ENCODE measurements at regions not wholly inside any gene's neighbourhood (a gene's known extent, or its start where the extent isn't known, plus 50 kb on each side); places are given as distances from the start of the nearest gene placed in this dataset.
"Not testable (repeated sequence)": the region's sequence is repeated elsewhere in the genome, so short reads cannot be mapped to it uniquely, and the experiment has no call there.

DNA sequence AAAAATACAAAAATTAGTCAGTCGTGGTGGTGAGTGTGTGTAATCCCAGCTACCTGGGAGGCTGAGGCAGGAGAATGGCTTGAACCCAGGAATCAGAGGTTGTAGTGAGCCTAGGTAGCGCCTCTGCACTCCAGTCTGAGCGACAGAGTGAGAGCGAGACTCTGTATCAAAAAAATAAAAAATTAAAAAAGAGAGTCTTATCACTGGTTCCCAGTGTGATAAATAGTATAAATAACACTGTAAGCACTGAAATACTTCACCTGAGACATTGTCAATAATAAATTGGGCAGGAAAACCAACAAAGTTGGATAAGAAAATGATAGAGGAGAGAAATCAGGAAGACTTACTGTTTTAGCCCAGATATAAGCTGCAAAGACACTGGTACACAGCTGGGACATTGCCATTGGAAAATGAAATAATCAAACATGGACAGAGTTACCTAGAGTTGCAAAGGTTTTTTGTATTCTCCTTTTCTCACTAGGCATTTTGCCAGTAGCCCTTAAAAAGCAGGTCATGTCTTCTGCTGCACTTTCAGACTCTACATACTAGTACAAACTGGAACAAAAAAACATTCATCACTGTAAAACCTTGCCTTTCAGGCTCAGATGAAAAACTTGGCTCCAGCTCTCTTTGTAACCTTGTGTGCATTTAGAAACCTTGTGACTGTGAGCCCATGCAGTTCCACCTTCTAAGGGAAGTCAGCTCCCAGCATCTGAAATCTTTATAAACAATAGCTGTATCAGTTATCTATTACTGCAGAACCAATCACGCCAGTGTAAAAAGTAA lies 55.0 kb upstream of the PPP1R2C start:
- DNase-seq = no peak

DNA sequence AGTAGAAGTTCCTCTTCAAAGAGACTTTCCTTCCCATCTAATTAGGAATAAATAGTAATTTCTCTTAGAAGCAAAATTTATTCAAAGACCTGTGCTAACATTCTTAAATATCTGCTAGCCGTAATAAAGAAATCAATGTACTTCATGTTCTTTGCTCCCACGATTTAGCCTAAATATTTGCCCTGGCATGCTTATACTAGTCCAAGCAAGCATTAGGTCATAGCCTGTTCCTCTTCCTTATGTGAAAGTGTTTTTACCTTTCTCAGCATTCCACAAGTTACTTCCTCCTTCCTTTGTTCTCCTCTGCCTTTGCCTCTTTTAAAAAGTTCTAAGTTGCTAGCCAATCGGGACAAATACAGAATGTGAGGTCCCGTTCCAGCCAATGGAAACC lies 55.6 kb upstream of the PPP1R2C start:
- not testable (repeated sequence) for DNase-seq

DNA sequence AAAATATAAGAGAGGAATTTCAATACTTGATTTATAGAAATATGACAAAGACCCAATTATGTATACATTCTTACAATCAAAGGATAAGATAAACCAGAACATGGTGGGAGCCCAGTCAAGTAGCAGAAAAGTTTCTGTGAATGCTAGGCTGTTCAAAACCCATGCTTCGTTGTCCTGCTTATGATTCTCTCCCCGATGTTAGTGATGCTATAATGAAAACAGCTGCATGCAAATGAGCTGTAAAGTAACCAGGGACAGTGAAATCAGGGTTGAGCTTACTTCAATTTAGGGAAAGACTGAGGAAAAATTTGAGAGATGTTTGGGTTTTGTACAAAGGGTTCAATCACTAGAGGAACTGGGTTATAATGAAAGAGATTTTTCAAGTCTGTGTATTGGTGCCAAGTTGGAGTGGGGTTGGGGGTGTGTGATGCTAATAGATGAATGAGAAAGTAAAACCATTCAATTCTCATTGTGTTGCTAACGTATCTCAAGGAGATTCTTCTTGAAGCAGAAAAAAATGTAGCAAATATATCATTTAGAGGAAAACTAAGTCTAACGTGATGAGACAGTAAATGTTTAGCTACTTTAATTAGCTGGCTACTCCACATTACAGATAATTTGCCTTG lies 59.3 kb upstream of the PPP1R2C start:
- no peak for DNase-seq

DNA sequence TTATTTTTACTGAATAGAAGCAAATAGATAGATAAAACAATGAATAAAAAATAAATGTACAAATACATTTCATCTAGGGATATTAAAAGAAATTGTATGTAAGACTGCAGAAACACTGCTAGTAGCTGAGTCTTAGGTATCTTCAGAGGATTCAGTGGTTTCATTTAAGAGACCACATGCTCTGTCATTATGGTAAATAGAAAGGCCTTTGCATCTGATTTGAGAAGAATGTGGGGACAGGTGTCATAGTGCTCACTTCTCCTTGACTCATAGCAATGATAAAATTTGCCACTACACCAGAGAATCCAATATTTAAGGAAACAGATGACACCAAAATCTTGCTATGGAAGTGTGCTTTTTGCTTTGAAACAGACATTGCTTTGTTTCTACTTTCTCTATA lies 59.8 kb upstream of the PPP1R2C start:
- DNase-seq = no peak

DNA sequence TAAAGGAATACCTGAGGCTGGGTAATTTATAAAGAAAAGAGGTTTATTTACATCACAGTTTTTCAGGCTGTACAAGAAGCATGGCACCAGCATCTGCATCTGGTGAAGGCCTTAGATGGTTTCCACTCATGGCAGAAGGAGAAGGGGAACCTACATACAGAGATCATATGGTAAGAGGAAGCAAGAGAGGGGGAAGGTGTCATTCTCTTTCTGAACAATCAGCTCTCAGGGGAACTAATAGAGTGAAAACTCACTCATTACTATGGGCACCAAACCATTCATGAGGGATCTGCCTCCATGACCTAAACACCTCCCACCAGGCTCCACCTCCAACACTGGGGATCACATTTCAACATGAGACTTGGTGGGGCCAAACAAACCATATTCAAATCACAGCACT lies 61.7 kb upstream of the PPP1R2C start:
- DNase-seq = no peak

DNA sequence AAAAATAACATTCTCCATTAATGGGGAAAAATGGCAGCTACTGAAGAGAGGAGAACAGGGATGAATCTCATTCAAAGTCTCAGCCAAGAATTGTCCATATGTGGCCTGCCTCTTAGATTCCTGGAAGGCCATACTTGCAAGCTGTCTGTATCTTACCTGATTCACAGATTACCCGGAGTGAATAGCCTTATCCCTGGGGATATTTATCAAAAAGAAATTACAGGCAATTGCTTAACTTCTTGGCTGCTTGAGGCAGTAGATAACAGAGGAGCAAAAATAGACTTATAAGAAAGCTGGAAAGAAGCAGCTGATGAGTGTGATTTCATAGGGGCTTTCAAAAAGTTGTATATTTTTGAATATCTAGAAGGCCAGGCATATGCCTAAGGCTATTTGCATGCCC lies 68.8 kb upstream of the PPP1R2C start:
- no peak for DNase-seq

DNA sequence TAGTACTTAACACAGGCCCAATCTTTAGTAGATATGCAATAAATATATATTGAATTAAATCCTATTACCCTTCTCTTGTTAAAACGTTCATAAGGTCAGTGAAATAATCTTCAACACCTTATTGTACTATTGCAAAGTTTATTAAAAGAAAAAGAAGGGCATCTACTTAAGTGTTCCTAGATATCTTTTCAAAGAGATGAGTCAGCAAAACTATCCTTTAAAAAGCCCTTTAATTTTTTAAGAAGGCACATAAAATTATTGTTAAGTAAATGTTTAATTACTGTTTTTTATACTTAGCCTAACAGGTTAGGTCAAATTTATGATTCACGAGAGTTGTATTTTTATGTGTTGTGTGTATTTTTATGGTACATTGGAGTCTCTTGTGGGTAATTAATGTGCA lies 77.3 kb upstream of the PPP1R2C start:
- no peak for DNase-seq

DNA sequence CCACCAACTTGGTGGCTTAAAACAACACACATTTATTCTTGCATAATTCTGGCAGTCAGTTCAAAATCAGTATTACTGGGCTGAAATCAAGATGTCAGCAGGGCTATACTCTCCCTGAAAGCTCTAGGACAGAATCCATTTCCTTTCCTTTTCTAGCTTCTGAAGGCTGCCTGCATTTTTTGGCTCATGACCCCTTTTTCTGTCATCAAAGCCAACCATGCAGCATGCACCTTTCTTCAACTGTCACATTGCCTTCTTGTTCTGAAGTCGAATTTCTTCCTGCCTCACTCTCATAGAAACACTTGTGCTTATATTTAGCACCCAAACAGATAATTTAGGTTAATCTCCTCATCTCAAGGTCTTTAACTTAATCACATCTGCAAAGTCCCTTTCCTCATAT lies 79.8 kb upstream of the PPP1R2C start:
- DNase-seq = no peak

DNA sequence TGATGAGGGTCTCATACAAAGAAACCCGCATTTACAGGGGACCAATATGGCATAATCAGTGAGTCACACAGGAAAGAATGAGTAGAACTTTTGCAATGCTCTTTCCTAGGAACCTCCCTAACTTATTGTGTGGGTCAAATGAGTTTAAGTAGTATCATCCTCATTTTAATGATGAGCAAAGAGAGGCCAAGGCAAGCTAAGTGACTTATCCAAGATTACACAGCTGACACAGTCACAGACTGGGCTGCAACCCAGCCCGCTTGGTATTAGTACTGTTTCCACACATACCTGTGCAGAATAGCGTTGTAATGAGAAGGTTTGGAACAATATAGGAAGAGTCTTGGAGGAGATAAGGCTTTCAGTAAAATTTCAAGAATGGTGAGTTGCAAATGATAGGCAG lies 91.0 kb upstream of the PPP1R2C start:
- no peak for DNase-seq

DNA sequence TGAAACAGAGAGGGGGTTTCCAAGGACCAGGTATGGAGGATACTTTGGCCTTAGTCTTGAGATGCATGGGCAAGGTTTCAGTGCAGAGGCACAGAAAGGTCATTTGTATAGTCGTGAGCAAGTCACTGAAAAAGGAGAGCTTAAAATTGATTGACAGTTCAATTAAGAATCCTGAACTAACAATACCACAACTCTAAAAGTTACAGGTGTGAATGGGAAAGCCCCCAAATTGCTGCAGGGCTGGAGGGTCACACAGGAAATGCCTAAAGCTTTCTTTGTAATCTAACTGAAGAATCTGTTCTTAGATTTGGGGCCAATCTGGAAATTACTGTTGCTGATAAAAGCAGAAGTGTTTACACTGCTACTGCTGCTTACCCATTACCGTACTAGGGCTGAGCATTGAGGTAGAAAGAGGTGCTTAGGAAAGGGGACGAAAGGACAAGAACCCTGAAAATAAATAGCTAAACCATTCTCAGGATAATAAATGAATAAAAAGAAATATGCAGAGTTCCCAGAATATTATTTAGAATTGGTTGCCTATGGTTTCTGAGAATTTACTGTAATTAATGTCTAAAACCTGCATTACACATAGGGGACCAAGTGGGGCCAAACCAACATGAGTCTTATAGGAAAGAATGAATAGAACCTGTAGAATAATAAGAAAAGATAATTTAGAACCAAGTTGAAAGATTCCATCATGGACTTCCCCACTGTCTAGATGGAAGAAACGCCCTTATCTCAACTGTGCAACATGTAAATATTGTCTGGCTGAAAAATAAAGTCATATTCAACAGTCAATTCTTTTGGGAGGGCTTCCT lies 91.9 kb upstream of the PPP1R2C start:
- DNase-seq = no peak

DNA sequence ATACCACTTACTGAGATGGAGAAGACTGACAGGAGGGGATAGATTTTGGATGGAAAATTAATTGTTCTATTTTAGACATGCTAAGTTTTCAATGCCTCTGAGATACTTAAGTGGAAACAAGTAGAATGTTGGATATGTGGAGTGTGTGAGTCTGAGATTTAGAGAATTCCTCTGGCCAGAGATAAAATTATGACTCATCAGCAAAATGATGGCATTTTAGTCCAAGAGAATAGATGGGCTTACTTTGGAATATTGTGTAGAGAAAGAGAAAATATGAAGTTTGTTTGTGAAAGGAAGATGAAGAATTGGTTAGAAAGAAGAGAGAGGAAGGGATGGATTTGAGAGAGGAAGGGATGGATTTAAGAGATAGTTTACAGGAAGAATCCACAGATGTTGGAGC lies 108.6 kb upstream of the PPP1R2C start:
- DNase-seq = no peak

DNA sequence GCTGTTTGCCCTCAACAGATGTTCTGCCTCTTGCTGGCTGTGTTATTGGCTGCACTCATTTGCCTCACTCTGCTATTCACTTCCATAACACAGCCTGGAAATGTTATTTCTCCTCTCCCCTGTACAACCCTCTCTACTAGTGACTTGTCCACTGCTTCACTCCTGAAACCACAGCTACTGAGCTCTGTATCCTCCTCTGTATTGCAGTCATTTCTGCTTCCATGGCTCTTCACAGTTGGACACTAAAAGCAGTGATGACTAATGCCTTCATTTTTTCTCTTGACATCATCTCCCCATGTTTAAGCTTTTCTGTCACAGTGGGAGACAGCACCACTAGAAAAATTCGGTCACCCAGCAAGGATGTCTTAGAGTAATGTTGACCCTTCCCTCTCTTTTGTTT lies 123.0 kb upstream of the PPP1R2C start:
- no peak for DNase-seq

DNA sequence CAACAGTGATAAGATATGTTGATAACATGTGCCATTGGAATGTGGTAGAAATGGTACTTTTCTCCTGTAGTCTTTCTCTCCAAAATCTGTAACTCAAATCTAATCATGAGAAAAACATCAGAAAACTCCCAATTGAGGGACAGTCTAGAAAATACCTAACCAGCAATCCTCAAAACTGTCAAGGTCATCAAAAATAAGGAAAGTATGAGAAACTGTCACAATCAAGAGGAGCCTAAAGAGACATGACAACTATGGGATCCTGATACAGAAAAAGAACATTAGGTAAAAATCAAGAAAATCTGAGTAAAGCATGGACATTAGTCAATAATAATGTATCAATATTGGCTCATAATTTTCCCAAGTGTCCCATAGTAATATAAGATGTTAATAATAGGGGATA lies 124.5 kb upstream of the PPP1R2C start:
- DNase-seq = no peak

DNA sequence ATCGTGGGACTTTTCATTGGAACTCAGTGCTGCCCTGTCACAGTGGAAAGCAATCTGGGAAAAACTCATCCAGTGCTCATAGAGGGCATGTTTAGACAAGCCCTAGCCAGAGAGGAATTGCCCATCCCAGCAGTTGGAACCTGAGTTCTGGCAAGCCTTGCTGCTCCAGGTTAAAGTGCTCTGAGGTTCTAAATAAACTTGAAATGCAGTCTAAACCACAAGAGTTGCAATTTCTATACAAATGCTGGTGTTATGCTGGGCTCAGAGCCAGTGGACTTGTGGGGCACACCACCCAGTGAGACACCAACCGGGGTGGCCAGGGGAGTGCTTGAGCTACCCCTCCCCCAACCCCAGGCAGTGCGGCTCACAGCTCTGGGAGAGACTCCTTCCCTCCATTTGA lies 142.8 kb upstream of the PPP1R2C start:
- no peak for DNase-seq

DNA sequence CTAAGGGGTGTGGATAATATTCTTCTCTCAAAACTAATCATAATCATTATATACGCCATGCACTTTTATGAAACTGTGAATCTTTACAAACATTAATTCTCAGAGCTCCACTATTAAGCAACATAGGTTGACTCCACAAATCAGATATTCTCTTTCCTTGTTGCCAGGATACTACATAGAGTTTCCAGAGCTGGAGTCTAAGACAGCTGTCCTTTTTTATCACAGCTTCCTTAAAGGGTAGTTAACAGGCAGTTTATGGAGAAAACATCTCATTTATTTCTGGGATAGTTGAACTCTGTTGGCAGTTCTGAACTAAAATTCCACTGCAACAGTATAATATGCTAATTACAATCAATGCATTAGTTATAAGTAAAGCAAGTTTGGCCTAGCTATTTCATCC lies 152.1 kb upstream of the PPP1R2C start:
- DNase-seq = no peak

DNA sequence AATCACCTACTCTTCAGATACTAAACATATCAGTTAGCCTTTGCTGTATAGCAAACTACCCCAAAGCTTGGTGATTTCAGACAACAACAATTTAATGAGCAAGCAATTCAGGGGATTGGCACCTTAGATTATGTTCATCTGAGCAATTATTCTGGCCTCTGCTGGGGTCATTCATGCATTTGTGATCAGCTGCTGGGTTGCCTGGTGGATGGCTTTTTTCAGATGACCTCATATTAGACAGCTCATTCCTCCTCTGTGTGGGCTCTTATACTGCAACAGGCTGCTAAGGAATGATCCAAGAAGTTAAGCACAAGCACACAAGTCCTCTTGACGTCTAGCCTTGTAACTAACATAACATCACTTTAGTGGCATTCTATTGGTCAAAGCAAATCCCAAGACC lies 153.0 kb upstream of the PPP1R2C start:
- DNase-seq = no peak

DNA sequence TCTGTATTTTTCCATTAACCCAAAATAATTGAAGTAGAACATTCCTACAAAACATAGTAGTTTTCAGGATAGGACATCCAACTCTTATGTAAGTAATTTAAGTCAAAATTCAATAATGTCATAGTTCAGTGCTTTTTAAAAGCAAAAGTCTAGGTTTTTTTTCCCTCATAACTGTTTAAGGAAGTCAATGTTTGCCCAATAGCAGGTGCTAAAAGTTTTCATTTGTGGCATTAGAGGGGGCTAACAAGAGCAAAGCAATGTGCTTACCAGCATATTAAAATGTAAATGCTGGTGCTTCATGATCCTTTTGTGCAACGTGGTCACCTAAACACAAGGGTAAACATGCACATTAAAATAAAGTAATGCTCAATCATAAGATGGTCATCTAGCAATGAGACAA lies 155.2 kb upstream of the PPP1R2C start:
- DNase-seq = no peak

DNA sequence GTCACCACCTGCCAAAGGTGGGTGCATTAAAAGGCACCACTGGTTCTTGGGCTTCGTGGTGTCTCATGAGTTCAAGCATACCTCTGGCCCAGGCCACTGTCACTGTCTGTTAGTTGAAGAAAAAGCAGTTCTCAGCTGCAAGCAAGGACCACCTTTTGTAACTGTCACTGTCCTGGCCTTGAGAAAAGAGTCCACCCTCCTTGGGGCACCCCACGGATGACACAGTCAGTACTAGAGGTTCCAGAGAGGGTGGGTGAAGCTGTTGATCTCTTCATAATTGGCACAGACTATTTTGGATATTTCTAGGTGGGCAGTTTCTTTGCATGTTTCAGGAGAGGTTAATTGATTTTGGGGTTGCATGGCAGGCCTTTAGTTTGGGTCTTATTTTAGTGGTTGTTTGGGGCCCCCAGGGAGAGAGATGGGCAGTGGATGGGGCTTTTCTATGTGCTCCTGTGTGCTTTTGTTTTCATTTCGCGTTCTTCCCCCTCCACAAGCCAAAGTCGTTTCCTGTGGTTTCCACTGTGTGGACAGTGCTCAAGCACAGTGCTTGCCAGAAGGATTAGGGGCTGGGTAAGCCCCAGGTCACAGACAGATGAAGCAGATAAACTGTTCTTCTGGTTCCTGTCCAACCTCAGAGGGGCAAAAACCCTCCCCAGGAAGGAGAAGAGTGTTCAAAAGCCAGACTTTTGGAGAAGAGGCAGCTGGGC lies 156.2 kb upstream of the PPP1R2C start:
- DNase-seq = peak; percentile 28

DNA sequence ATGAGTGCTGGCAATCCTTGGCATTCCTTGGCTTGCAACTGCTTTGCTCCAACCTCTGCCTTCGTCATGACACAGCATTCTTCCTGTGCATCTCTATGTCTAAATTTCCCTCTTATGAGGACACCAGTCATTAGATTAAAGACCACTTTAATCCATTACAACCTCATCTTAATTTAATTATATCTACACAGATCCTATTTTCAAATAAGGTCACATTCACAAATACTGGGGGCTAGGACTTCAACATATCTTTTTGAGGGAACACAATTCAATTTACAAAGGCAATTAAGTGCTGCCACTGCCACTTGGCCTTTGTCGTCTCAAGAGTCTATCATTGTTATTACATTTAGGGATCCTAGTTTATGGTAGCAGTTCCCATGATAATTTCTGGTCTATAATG lies 163.7 kb upstream of the PPP1R2C start:
- DNase-seq = no peak

DNA sequence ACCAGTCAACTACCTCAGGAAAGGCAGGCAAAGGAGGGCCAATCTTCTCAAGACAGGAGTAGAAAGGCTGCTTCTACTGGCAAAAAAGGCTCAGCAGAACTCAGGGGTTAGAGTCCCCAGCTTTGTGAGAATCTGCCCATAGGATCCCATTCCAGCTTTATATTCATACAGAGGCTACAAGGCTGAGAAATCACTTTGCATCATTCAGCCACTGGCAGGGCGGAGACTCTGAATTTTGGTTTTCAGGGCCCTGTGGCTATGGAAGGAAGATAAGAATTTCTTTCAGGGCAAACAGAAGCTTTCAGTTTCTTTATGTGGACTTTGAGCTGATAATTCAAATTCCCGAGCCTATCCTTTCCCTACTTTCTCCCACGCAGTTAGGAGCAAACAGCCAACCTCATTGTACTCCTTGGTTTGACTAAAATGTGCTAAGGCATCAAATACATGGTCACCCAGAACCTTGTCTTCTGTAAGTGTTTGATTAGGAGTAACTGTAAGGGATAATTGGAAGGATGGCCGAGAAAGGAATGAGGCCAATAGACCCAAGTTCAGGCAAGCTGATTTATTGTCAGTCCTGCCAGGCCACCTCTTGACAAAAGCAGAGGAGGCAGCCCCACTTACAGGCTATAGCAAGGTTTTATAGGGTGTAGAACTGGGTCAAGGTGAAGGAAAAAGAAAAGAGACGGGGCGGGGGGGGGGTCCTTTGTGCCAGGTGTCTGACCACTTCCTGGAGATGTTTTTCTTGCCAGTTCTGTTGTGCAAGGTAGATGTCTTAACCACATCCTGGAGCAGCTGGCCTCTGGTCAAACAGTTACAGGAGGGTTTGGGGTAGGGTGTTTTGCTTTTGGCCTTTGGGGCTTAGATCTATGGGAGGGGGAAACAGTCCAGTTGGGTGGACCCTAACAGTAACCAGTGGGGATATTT lies 165.3 kb upstream of the PPP1R2C start:
- DNase-seq = peak; percentile 63

DNA sequence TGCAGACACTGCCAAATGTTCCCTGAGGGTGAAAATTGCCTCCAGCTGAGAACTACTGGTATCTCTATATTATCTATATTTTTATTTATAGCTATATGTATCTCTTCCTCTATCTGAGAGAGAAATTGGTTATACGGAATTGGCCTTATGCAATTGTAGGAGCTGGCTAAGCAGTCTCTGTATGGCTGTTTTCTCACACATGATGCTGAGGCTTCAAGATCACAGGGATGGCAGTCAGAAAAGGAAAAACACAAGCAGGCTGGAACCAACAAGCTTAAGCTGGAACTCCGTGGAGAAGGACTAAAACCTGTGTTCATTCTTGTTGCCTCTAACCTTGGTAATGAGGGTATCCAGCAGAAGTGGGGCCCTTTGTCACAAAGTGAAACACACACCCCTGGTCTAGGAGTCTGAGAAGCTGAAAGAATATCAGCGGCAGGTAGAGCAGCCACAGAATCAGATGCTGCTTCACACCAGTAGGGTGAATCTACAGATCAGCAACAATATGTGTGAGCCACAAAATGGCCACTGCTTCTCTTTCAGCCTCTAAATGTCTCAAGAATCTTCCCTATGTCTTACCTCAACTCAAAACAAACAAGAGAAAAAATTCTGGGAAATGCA lies 166.5 kb upstream of the PPP1R2C start:
- DNase-seq = peak; percentile 19

Data from activated gamma-delta T cell treated with Interleukin-2 at 50 U/mL for 16 hours (primary cell).